HCT116 (cell line): ENCODE measurements at regions not wholly inside any gene's neighbourhood (a gene's known extent, or its start where the extent isn't known, plus 50 kb on each side); places are given as distances from the start of the nearest gene placed in this dataset.
"Not testable (repeated sequence)": the region's sequence is repeated elsewhere in the genome, so short reads cannot be mapped to it uniquely, and the experiment has no call there.

Source experiments
- ATAC-seq: fragments of 200-7000 bp; cut with Tn5 transposase; 2 replicates; pipeline ENCODE4 v1.9.1; 2020; ENCODE audit warnings: mild to moderate bottlenecking, moderate library complexity
- BruUV-seq: library from RNA; stranded (reverse); fragments of 400-500 nt; replicated peaks from 2 replicates; lab custom pipeline; 2021; lab: Mats Ljungman, UMichigan
- CTCF ChIA-PET: fragments of 300-600 bp; sonication (Branson Sonifier 250); formaldehyde crosslinking; loops from one replicate; lab custom pipeline; 2021; ENCODE audit warnings: antibody characterized with exemption; lab: Charles Lee
- POLR2A ChIA-PET: fragments of 300-600, 350-600 bp; sonication (Branson Sonifier 250); formaldehyde crosslinking; loops from one replicate; lab custom pipeline; 2021; ENCODE audit warnings: antibody characterized with exemption; lab: Charles Lee
- RAD21 ChIA-PET, 2 experiments: fragments of 300-600 bp; sonication (Branson Sonifier 250); formaldehyde crosslinking; loops; one replicate each; lab custom pipeline; 2023; ENCODE audit warnings: low total read pairs in 2 of 2; ENCODE audit not compliant: uncharacterized antibody in 2 of 2, unreplicated experiment in 2 of 2, low non-redundant PET in 1 of 2; lab: Charles Lee
- DNase-seq: peaks from one replicate; pipeline ENCODE4 v3.0.0-alpha.2; 2010; ENCODE audit warnings: low read depth, low spot score
- H2AFZ ChIP-seq: fragments of 200-600 bp; shearing (Covaris generic), sonication (generic); 2 replicates; pipeline ENCODE4 v1.6.1; 2017; ENCODE audit warnings: low read depth, mixed run types, mixed read lengths, antibody characterized with exemption, low read length; ENCODE audit not compliant: poor library complexity, severe bottlenecking
- H3K27ac ChIP-seq: 2 replicates; pipeline ENCODE4 v1.5.1; 2012; ENCODE audit warnings: low read depth, low read length
- H3K27me3 ChIP-seq: fragments of 200-600 bp; sonication (generic); 2 replicates; pipeline ENCODE4 v1.6.1; 2016; ENCODE audit warnings: mixed run types, low read length, mixed read lengths; ENCODE audit not compliant: insufficient read depth
- H3K36me3 ChIP-seq, 2 experiments: fragments of 200-500 bp in 1 of 2; fragments of 200-600 bp in 1 of 2; sonication (Bioruptor generic) in 1 of 2; sonication (generic) in 1 of 2; 2 replicates each; pipeline versions ENCODE4 v1.5.1 to v1.6.1; 2014 to 2016; ENCODE audit warnings: low read length in 2 of 2, inconsistent platforms in 1 of 2, mixed read lengths in 1 of 2, mixed run types in 1 of 2; ENCODE audit not compliant: insufficient read depth in 2 of 2, control insufficient read depth in 1 of 2
- H3K4me1 ChIP-seq, 2 experiments: fragments of 200-600 bp in 1 of 2; sonication (generic) in 1 of 2; 2 replicates each; pipeline versions ENCODE4 v1.5.1 to v1.6.1; 2012 to 2017; ENCODE audit warnings: low read length in 2 of 2, inconsistent platforms in 1 of 2, mild to moderate bottlenecking in 1 of 2, mixed read lengths in 1 of 2, mixed run types in 1 of 2, moderate library complexity in 1 of 2; ENCODE audit not compliant: insufficient read depth in 2 of 2, control insufficient read depth in 1 of 2
- H3K4me2 ChIP-seq: fragments of 200-600 bp; sonication (generic); 2 replicates; pipeline ENCODE4 v1.6.1; 2017; ENCODE audit warnings: mixed run types, low read length, mixed read lengths
- H3K4me3 ChIP-seq, 2 experiments: fragments of 200-600 bp in 1 of 2; sonication (generic) in 1 of 2; replicated peaks in 1 of 2; 2 replicates each; pipeline ENCODE4 v1.5.1; 2011 to 2016; ENCODE audit warnings: low read length in 2 of 2, control low read depth in 1 of 2, low read depth in 1 of 2, mild to moderate bottlenecking in 1 of 2, mixed read lengths in 1 of 2, mixed run types in 1 of 2
- H3K79me2 ChIP-seq: fragments of 200-600 bp; sonication (generic); 2 replicates; pipeline ENCODE4 v1.6.1; 2017; ENCODE audit warnings: mild to moderate bottlenecking, mixed run types, low read length, moderate library complexity, mixed read lengths; ENCODE audit not compliant: insufficient read depth
- H3K9ac ChIP-seq: fragments of 200-600 bp; sonication (generic); 2 replicates; pipeline ENCODE4 v1.6.1; 2016; ENCODE audit warnings: low read length, mixed read lengths
- H3K9me2 ChIP-seq: fragments of 200-600 bp; sonication (generic), shearing (Covaris generic); 2 replicates; pipeline ENCODE4 v1.6.1; 2017; ENCODE audit warnings: mixed run types, mild to moderate bottlenecking, moderate library complexity; ENCODE audit not compliant: insufficient read depth
- H3K9me3 ChIP-seq, 2 experiments: fragments of 200-500 bp in 1 of 2; fragments of 200-600 bp in 1 of 2; sonication (Bioruptor generic) in 1 of 2; sonication (generic) in 1 of 2; 2 replicates each; pipeline ENCODE4 v1.6.1; 2014 to 2017; ENCODE audit warnings: low read length in 2 of 2, mixed read lengths in 2 of 2, inconsistent platforms in 1 of 2, low read depth in 1 of 2, mild to moderate bottlenecking in 1 of 2, mixed run types in 1 of 2, moderate library complexity in 1 of 2; ENCODE audit not compliant: control insufficient read depth in 1 of 2, insufficient read depth in 1 of 2
- H4K20me1 ChIP-seq: fragments of 200-600 bp; sonication (generic), shearing (Covaris generic); 2 replicates; pipeline ENCODE4 v1.6.1; 2017; ENCODE audit warnings: mixed run types, mild to moderate bottlenecking, moderate library complexity; ENCODE audit not compliant: insufficient read depth
- ATF3 ChIP-seq: IDR thresholded peaks from 2 replicates; pipeline ENCODE4 v1.6.1; 2012
- CTCF ChIP-seq, 3 experiments: fragments of 200-600 bp in 1 of 3; sonication (generic) in 1 of 3; IDR thresholded peaks in 2 of 3; conservative IDR thresholded peaks in 1 of 3; 2 replicates each; pipeline ENCODE4 v1.5.1; 2012 to 2017; ENCODE audit warnings: low read depth in 2 of 3, low read length in 2 of 3, antibody characterized with exemption in 1 of 3, borderline replicate concordance in 1 of 3, control low read depth in 1 of 3, mild to moderate bottlenecking in 1 of 3, mixed read lengths in 1 of 3, mixed run types in 1 of 3, moderate library complexity in 1 of 3; ENCODE audit not compliant: insufficient read depth in 1 of 3
- ELF1 ChIP-seq: IDR thresholded peaks from 2 replicates; pipeline ENCODE4 v1.6.1; 2012; ENCODE audit warnings: low read depth, borderline replicate concordance
- EZH2phosphoT487 ChIP-seq: fragments of 200-600 bp; IDR thresholded peaks from 2 replicates; pipeline ENCODE4 v1.6.1; 2018; ENCODE audit warnings: antibody characterized with exemption, borderline replicate concordance
- JUND ChIP-seq: IDR thresholded peaks from 2 replicates; pipeline ENCODE4 v1.6.1; 2012
- POLR2A ChIP-seq: IDR thresholded peaks from 2 replicates; pipeline ENCODE4 v1.7.0; 2011; ENCODE audit warnings: borderline replicate concordance; ENCODE audit not compliant: insufficient read depth, insufficient read length; ENCODE audit errors: extremely low read depth
- POLR2AphosphoS5 ChIP-seq: IDR thresholded peaks from 2 replicates; pipeline ENCODE4 v1.6.1; 2011; ENCODE audit warnings: mild to moderate bottlenecking, low read depth, low read length, moderate library complexity
- SP1 ChIP-seq: IDR thresholded peaks from 2 replicates; pipeline ENCODE4 v1.6.1; 2012; ENCODE audit warnings: low read depth
- SRF ChIP-seq: IDR thresholded peaks from 2 replicates; pipeline ENCODE4 v1.6.1; 2012; ENCODE audit warnings: low read depth
- TCF7L2 ChIP-seq: IDR thresholded peaks from 2 replicates; pipeline ENCODE4 v1.7.0; 2011; ENCODE audit warnings: borderline replicate concordance, inconsistent platforms; ENCODE audit not compliant: insufficient read depth, insufficient read length; ENCODE audit errors: extremely low read depth
- ZNF274 ChIP-seq: fragments of 200-500 bp; sonication (Bioruptor generic); IDR thresholded peaks from 2 replicates; pipeline ENCODE4 v1.6.1; 2014; ENCODE audit warnings: mild to moderate bottlenecking, low read depth, low read length, inconsistent platforms
- intact Hi-C: fragments of 100-400 bp; cut with micrococcal nuclease; formaldehyde crosslinking; loops from 2 replicates; pipeline ENCODE4 v1.10.0; 2022

GRCh38 chr2:16066261-16067036 lies 126.1 kb downstream of the MYCN start:
- no peak for ATAC-seq
- Histone ChIP-seq H3K9me2 (no peaks in the 10 kb centered on the region), H3K9ac (no peak overlapping the region), H3K9me3 (peaks cover 0 to 7% of the 10 kb centered on the region in 2 experiments; a peak in 1 of 4 replicates), H3K27me3 (no peaks in the 10 kb centered on the region), H3K36me3 (no peaks in the 10 kb centered on the region), H3K4me3 (no peak overlapping the region), H3K79me2 (no peaks in the 10 kb centered on the region), H3K4me2 (no peak overlapping the region), H3K4me1 (no peaks in the 10 kb centered on the region), H2AFZ (no peak overlapping the region), H3K27ac (no peak overlapping the region), H4K20me1 (no peaks in the 10 kb centered on the region)
- BruUV-seq: no TSS peak
- ChIA-PET CTCF (no interaction called here), POLR2A (no interaction called here), RAD21 (no interaction called here)
- intact Hi-C loops: no loop called here
- no peak for DNase-seq
- TF ChIP-seq CTCF (IDR thresholded peaks at IDR 0.05 in 2 of 3, conservative IDR thresholded peaks at IDR 0.05 in 1 of 3; ENCODE audit: borderline replicate concordance in 1 of 3, insufficient read depth in 1 of 3, low read depth in 2 of 3, low read length in 2 of 3): no peak
- TF ChIP-seq POLR2AphosphoS5: no peak
- TF ChIP-seq POLR2A: no peak
- TF ChIP-seq JUND: no peak
- no peak for TF ChIP-seq SP1
- no peak for TF ChIP-seq ATF3
- TF ChIP-seq ZNF274: no peak
- TF ChIP-seq EZH2phosphoT487: no peak
- TF ChIP-seq ELF1: no peak
- no peak for TF ChIP-seq SRF
- no peak for TF ChIP-seq TCF7L2

- H2AFZ ChIP-seq, H3K4me3 ChIP-seq, intact Hi-C loops, H3K9me3 ChIP-seq, H3K4me2 ChIP-seq, H3K36me3 ChIP-seq, H4K20me1 ChIP-seq, H3K27me3 ChIP-seq, H3K27ac ChIP-seq, ATAC-seq, H3K4me1 ChIP-seq, RAD21 ChIA-PET, BruUV-seq, H3K9ac ChIP-seq, H3K9me2 ChIP-seq, H3K79me2 ChIP-seq, DNase-seq, POLR2A ChIA-PET: not testable (repeated sequence)
- CTCF ChIA-PET: interaction anchor here (1.0 kb wide), 1 partner anchor 31 kb away, joined by 3 read pairs; no protein-coding TSS in a partner anchor
Measured at GRCh38 chr2:16065272-16066069, 125.1 kb downstream of the MYCN start.
